Hepatocyte (in vitro differentiated cells): ENCODE measurements at regions not wholly inside any gene's neighbourhood (a gene's known extent, or its start where the extent isn't known, plus 50 kb on each side); places are given as distances from the start of the nearest gene placed in this dataset.

Experiments used
- EZH2 ChIP-seq: fragments of 200-600 bp; sonication (generic); IDR thresholded peaks from 2 replicates; pipeline ENCODE4 v1.6.1; 2016; ENCODE audit warnings: antibody characterized with exemption, mild to moderate bottlenecking, borderline replicate concordance
- EZH2phosphoT487 ChIP-seq: fragments of 200-600 bp; sonication (generic); IDR thresholded peaks from one replicate; pipeline ENCODE4 v1.6.1; 2018; ENCODE audit warnings: antibody characterized with exemption, mild to moderate bottlenecking, low read depth, moderate library complexity; ENCODE audit not compliant: unreplicated experiment, severe bottlenecking
- TF ChIP-seq, protein P1 (sequence below): fragments of 200-600 bp; sonication (generic); IDR thresholded peaks from 2 replicates; pipeline ENCODE4 v1.5.1; 2016; ENCODE audit warnings: antibody characterized with exemption, mild to moderate bottlenecking; ENCODE audit not compliant: poor library complexity

DNA sequence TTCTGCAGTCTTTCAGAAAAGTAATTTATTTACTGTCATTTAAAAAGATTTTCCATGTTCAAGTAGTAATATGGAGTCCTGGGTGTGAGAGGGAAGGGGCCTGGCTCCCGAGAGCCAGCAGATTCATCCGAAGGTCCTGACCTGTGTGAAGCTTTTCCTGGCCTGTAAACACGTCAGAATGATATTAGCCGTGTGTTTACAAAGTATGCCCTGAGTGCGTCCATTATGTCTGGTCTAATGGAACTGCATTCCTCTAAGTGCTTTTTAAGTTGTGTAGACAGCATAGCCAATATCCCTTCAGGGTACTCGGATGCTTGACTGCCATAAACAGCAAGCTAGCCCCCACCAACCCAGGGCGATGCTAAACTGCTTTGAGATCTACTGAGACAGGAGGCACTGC is 495.2 kb downstream of the AGTPBP1 start:
- TF ChIP-seq, protein P1, sequence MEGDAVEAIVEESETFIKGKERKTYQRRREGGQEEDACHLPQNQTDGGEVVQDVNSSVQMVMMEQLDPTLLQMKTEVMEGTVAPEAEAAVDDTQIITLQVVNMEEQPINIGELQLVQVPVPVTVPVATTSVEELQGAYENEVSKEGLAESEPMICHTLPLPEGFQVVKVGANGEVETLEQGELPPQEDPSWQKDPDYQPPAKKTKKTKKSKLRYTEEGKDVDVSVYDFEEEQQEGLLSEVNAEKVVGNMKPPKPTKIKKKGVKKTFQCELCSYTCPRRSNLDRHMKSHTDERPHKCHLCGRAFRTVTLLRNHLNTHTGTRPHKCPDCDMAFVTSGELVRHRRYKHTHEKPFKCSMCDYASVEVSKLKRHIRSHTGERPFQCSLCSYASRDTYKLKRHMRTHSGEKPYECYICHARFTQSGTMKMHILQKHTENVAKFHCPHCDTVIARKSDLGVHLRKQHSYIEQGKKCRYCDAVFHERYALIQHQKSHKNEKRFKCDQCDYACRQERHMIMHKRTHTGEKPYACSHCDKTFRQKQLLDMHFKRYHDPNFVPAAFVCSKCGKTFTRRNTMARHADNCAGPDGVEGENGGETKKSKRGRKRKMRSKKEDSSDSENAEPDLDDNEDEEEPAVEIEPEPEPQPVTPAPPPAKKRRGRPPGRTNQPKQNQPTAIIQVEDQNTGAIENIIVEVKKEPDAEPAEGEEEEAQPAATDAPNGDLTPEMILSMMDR: no peak
- TF ChIP-seq EZH2 (no peak), EZH2phosphoT487 (no peak)
